ENCODE measurements at regions not wholly inside any gene's neighbourhood (a gene's known extent, or its start where the extent isn't known, plus 50 kb on each side); places are given as distances from the start of the nearest gene placed in this dataset.

DNA sequence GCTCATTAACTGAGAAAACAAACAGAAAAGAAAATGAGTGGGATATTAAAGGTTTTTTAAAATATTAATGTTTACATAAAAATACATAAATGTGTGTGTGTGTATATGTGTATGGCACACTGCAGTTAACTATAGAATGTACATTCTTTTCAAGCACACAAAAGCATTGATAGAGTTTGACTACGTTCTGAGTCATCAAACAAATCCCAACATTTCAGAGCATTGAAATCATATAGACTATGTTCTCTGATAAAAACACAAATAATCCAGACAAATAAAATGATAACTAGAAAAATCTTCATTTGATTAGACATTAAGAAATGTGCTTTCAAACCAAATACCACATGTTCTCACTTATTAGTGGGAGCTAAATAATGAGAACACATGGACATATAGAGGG is 84.3 kb upstream of the CELF4 start:
- no peak for TF ChIP-seq POLR2A (IDR thresholded peaks at IDR 0.05)
- TF ChIP-seq, protein P1, sequence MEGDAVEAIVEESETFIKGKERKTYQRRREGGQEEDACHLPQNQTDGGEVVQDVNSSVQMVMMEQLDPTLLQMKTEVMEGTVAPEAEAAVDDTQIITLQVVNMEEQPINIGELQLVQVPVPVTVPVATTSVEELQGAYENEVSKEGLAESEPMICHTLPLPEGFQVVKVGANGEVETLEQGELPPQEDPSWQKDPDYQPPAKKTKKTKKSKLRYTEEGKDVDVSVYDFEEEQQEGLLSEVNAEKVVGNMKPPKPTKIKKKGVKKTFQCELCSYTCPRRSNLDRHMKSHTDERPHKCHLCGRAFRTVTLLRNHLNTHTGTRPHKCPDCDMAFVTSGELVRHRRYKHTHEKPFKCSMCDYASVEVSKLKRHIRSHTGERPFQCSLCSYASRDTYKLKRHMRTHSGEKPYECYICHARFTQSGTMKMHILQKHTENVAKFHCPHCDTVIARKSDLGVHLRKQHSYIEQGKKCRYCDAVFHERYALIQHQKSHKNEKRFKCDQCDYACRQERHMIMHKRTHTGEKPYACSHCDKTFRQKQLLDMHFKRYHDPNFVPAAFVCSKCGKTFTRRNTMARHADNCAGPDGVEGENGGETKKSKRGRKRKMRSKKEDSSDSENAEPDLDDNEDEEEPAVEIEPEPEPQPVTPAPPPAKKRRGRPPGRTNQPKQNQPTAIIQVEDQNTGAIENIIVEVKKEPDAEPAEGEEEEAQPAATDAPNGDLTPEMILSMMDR (IDR thresholded peaks at IDR 0.05) = no peak
